Sigmoid colon (tissue), 6 donors: ENCODE measurements at regions not wholly inside any gene's neighbourhood (a gene's known extent, or its start where the extent isn't known, plus 50 kb on each side); places are given as distances from the start of the nearest gene placed in this dataset.

ENCODE experiments used
- DNase-seq: peaks from one replicate; pipeline ENCODE4 v3.0.0-alpha.2; 2019
- H3K27ac ChIP-seq, 4 donors: fragments of 200-600 bp; sonication (generic); one replicate each; pipeline ENCODE4 v1.5.1; 2016 to 2019; ENCODE audit warnings: mild to moderate bottlenecking in 1 of 4
- H3K27me3 ChIP-seq, 3 donors: fragments of 200-600 bp; sonication (generic); one replicate each; pipeline ENCODE4 v1.5.1; 2019; ENCODE audit warnings: mild to moderate bottlenecking in 1 of 3
- H3K36me3 ChIP-seq, 4 donors: fragments of 200-600 bp; sonication (generic); one replicate each; pipeline ENCODE4 v1.5.1; 2016 to 2019
- H3K4me1 ChIP-seq, 4 donors: fragments of 200-600 bp; sonication (generic); one replicate each; pipeline ENCODE4 v1.5.1; 2017 to 2019
- H3K4me3 ChIP-seq, 4 donors: fragments of 200-600 bp; sonication (generic); one replicate each; pipeline ENCODE4 v1.5.1; 2017 to 2019; ENCODE audit warnings: mild to moderate bottlenecking in 2 of 4, moderate library complexity in 1 of 4
- H3K9me3 ChIP-seq, 4 donors: fragments of 200-600 bp in 3 of 4; sonication (generic) in 3 of 4; one replicate each; pipeline versions ENCODE4 v1.5.1 to v1.6.1; 2013 to 2019
- EP300 ChIP-seq, 4 donors: sonication (generic); formaldehyde crosslinking; IDR thresholded peaks; one replicate each; pipeline ENCODE4 v1.6.1; 2017; ENCODE audit warnings: antibody characterized with exemption in 4 of 4
- POLR2A ChIP-seq, 2 donors: fragments of 450-650 bp; IDR thresholded peaks; one replicate each; pipeline ENCODE4 v1.6.1; 2016; ENCODE audit warnings: antibody characterized with exemption in 2 of 2, mild to moderate bottlenecking in 2 of 2, moderate library complexity in 2 of 2
- POLR2AphosphoS5 ChIP-seq, 4 donors: sonication (generic); formaldehyde crosslinking; IDR thresholded peaks; one replicate each; pipeline ENCODE4 v1.6.1; 2017; ENCODE audit warnings: antibody characterized with exemption in 4 of 4
- WGBS, 2 donors: extraction: QIAGEN DNeasy Blood & Tissue Kit; methylation state at CpG; one replicate each; pipeline ENCODE4 v1.1.7; 2013; 5-methylcytosine and 5-hydroxymethylcytosine counted together
- intact Hi-C: fragments of 100-400 bp; cut with DNase I; formaldehyde crosslinking; loops from one replicate; pipeline ENCODE4 v1.15.1; 2023
- TF ChIP-seq, protein P1 (sequence below), 4 experiments: fragments of 450-650 bp in 3 of 4; fragments of 200-600 bp in 1 of 4; IDR thresholded peaks; one replicate each; pipeline ENCODE4 v1.5.1; 2016 to 2019; ENCODE audit warnings: antibody characterized with exemption in 4 of 4, mild to moderate bottlenecking in 3 of 4, moderate library complexity in 2 of 4
- donor health status: healthy with polysubstance abuse.
- donor health status: healthy.

DNA sequence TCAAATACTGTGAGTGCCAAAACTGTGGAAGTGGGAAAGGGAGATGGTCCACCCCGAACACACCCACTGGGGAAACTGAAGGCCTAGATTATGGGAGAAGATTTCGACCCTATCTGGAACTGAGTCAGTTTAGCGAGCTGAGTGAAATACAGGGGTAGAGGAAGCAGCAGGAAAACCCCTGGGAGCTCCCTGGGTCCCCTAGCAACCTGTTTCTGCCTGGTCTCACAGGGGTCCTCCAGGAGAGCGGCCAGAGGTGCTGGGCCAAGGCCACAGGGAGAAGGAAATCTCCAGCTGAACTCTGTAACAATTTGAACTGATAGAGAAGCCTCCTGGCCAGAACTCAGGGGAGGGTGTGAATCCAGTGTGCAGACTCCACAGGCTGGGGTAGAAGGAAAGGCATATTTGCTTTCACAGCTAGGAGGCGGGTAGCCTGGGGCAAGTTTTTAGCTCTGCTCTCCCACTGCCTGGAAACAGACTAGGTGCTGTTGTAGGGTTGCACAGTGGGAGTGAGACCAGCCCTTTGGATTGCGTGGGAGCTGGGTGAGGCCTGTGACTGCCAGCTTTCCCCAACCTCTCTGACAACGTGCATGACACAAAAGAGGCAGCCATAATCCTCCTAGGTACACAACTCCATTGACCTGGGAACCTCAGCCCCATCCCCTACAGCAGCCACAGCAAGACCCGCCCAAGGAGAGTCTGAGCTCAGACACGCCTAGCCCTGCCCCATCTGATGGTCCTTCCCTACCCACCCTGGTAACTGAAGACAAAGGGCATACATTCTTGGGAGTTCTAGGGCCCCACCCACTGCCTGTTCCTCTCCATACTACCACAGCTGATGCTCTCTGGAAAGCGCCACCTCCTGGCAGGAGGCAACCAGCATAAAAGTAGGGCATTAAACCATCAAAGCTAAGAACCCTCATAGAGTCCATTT is 78.8 kb upstream of the GPBP1 start:
- no peak overlapping the region for H3K27ac ChIP-seq
- no peak overlapping the region for H3K4me3 ChIP-seq
- no peaks in the 10 kb centered on the region for H3K36me3 ChIP-seq
- no peak for DNase-seq
- intact Hi-C loops: no loop called here
- no peaks in the 10 kb centered on the region for H3K4me1 ChIP-seq
- 46 to 79% methylated on average over 10 of the region's 10 CpGs for WGBS, 2 donors
- H3K27me3 ChIP-seq: no peaks in the 10 kb centered on the region
- TF ChIP-seq POLR2A (IDR thresholded peaks at IDR 0.05) (no peak), EP300 (IDR thresholded peaks at IDR 0.05) (no peak), POLR2AphosphoS5 (IDR thresholded peaks at IDR 0.05) (no peak)
- TF ChIP-seq, protein P1, sequence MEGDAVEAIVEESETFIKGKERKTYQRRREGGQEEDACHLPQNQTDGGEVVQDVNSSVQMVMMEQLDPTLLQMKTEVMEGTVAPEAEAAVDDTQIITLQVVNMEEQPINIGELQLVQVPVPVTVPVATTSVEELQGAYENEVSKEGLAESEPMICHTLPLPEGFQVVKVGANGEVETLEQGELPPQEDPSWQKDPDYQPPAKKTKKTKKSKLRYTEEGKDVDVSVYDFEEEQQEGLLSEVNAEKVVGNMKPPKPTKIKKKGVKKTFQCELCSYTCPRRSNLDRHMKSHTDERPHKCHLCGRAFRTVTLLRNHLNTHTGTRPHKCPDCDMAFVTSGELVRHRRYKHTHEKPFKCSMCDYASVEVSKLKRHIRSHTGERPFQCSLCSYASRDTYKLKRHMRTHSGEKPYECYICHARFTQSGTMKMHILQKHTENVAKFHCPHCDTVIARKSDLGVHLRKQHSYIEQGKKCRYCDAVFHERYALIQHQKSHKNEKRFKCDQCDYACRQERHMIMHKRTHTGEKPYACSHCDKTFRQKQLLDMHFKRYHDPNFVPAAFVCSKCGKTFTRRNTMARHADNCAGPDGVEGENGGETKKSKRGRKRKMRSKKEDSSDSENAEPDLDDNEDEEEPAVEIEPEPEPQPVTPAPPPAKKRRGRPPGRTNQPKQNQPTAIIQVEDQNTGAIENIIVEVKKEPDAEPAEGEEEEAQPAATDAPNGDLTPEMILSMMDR (IDR thresholded peaks at IDR 0.05): no peak
- H3K9me3 ChIP-seq: peaks cover 0 to 4% (median 1%) of the 10 kb centered on the region in 4 donors

DNA sequence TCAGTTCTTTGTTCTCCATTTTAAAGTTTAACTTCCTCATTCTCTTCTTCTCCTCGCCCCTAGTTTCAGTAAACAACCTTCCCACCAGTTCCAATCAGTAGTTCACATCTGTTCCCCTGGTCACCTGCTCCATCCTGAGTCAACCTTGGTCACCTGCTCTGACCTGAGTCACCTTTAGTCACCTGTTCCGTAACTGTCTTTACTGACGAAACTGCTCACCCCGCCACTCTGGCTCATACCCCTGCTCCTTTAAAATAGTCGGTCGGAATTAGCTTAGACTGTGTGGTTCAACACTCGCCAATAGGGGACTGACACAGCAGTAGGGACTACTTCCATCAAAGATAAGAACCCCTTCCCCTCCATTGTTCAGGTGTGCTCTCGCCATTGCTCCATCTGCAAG is 76.3 kb upstream of the GPBP1 start:
- no peaks in the 10 kb centered on the region for H3K27me3 ChIP-seq
- no peaks in the 10 kb centered on the region for H3K36me3 ChIP-seq
- no peak for TF ChIP-seq POLR2A (IDR thresholded peaks at IDR 0.05)
- TF ChIP-seq POLR2AphosphoS5 (IDR thresholded peaks at IDR 0.05): no peak
- TF ChIP-seq, protein P1 (IDR thresholded peaks at IDR 0.05): no peak
- no peak for TF ChIP-seq EP300 (IDR thresholded peaks at IDR 0.05)
- no peak overlapping the region for H3K27ac ChIP-seq
- intact Hi-C loops: no loop called here
- H3K9me3 ChIP-seq: peaks cover 0 to 4% (median 1%) of the 10 kb centered on the region in 4 donors
- no peaks in the 10 kb centered on the region for H3K4me1 ChIP-seq
- 79 to 91% methylated on average over 8 of the region's 8 CpGs for WGBS, 2 donors
- DNase-seq: no peak
- H3K4me3 ChIP-seq: no peak overlapping the region

DNA sequence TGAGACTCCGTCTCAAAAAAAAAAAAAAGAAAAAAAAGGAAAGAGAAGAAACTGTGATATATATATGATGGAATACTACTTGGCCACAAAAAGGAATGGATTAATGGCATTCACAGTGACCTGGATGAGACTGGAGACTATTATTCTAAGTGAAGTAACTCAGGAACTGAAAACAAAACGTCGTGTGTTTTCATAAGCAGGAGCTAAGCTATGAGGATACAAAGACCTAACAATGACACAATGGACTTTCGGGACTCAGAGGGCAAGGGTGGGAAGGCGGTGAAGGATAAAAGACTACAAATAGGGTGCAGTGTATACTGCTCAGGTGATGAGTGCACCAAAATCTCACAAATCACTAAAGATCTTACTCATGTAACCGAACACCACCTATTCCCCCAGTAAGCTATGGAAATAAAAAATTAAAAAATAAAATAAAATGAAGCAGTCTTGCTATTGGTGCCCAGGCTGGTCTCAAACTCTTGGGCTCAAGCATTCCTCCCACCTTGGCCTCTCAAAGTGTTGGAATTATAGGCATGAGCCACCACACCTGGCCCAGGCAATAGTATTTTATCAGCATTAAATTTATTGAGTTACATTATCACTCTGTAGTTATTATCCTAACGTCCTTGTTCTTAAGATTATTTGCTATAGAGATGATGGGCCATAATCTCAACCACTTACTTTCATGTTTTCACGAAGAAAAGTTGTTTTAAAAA is 71.5 kb upstream of the GPBP1 start:
- H3K4me3 ChIP-seq: no peak overlapping the region
- WGBS, 2 donors: 56 to 83% methylated on average over 8 of the region's 8 CpGs
- H3K27me3 ChIP-seq: no peaks in the 10 kb centered on the region
- TF ChIP-seq POLR2AphosphoS5 (IDR thresholded peaks at IDR 0.05) (no peak), EP300 (IDR thresholded peaks at IDR 0.05) (no peak), POLR2A (IDR thresholded peaks at IDR 0.05) (no peak)
- TF ChIP-seq, protein P1 (IDR thresholded peaks at IDR 0.05): no peak
- intact Hi-C loops: no loop called here
- H3K27ac ChIP-seq: no peak overlapping the region
- no peak for DNase-seq
- peaks cover 0 to 4% (median 1%) of the 10 kb centered on the region in 4 donors for H3K9me3 ChIP-seq
- no peaks in the 10 kb centered on the region for H3K36me3 ChIP-seq
- H3K4me1 ChIP-seq: no peaks in the 10 kb centered on the region

DNA sequence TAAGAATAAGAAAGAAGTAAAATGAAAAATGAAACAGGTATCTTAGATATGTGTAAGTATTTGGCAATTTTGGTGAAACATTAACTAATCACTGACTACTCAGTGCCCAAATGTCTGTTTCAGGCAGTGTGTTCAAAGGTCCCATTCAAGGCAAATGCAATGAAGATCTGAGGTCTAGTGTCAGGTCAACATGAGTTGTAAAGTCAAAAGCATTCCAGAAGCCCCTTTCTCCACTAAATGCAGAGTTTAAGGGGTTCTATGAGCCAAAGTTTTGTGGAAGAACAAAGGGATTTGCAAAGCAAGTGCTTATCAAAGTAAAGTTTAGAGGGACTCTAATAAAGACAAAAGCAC is 71.0 kb upstream of the GPBP1 start:
- no peaks in the 10 kb centered on the region for H3K36me3 ChIP-seq
- no peak overlapping the region for H3K27ac ChIP-seq
- no peaks in the 10 kb centered on the region for H3K27me3 ChIP-seq
- H3K9me3 ChIP-seq: peaks cover 0 to 2% (median 0%) of the 10 kb centered on the region in 4 donors
- TF ChIP-seq EP300 (IDR thresholded peaks at IDR 0.05): no peak
- no peak for TF ChIP-seq POLR2AphosphoS5 (IDR thresholded peaks at IDR 0.05)
- TF ChIP-seq, protein P1 (IDR thresholded peaks at IDR 0.05): no peak
- TF ChIP-seq POLR2A (IDR thresholded peaks at IDR 0.05): no peak
- DNase-seq: no peak
- intact Hi-C loops: no loop called here
- H3K4me3 ChIP-seq: no peak overlapping the region
- no peaks in the 10 kb centered on the region for H3K4me1 ChIP-seq
